Colon (tissue), 2 donors: ENCODE measurements at regions not wholly inside any gene's neighbourhood (a gene's known extent, or its start where the extent isn't known, plus 50 kb on each side); places are given as distances from the start of the nearest gene placed in this dataset.

Experiments used
- FAIRE-seq: peaks from 2 replicates; lab custom pipeline; 2012; peaks lifted over from hg19 to GRCh38; lab: Jason Lieb, UNC
- donor health status: control.
- donor health status: control.

DNA sequence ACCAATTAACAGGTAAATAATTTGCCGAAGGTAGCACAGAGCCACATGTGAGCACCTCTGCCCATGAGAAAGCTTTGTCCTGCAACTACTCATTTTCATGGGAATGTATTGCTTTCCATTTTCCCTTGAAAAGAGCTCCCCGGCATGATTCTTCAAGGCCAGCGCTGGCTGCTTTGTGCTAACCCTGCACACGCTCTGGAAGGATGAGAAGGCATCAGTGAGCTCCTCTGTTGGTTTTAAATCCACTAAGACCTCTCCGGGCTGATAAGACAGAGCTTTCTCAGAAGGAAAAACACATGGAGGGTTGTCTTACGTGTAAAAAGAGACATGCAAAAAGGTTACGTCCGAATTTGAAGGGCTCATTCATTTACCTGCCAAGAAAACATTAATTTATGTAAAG lies 553.9 kb upstream of the MKI67 start:
- FAIRE-seq: no peak

DNA sequence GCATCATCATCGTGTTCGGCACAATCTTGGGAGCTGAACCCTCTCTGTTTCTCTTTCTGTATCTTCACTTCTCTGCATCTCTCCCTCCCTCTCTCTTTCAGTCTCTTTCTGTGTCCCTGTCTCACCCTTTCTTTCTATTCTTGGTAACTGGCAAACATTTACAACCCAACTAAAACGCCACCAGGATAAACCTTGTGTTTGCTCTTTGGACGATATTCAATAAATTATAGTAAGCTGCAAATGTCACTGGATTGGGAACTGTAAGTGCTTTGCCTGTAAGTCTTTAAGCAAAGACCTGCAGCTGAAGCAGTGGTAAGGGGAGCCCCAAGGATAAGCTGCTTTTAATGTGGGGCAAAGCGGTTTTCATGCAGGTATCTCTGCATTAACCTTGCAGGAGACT lies 558.0 kb upstream of the MKI67 start:
- no peak for FAIRE-seq

DNA sequence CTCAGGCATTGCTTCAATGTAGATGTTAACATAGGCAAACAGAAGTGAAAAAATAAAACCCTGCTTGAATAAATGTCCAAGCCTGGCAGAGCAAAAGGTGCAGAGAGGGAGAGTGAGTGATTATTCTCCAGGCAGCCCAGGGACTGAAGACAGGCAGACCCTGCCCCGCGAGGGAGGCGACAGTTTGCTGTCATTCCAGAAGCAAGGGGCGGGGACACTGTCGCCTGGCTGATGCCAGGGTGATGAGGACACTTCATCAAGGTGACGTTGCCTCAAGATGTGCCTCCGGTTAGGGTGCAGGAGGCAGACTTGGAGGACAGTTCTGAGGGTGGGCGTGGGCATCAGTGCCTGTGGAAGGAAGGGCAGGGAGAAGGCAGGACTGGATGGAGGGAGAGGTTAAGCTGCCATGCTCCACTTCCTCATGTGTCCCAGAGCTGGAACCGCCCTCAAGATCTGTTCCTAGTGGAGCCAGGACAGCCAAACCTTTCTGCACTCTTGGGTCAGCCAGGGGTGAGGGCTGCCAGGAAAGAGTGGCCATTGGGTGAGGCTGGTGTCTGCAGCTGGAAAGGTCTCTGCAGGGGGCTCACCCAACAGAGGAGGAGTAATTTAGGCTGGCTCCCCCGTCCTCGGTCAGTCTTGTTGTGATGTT lies 560.5 kb upstream of the MKI67 start:
- no peak for FAIRE-seq

DNA sequence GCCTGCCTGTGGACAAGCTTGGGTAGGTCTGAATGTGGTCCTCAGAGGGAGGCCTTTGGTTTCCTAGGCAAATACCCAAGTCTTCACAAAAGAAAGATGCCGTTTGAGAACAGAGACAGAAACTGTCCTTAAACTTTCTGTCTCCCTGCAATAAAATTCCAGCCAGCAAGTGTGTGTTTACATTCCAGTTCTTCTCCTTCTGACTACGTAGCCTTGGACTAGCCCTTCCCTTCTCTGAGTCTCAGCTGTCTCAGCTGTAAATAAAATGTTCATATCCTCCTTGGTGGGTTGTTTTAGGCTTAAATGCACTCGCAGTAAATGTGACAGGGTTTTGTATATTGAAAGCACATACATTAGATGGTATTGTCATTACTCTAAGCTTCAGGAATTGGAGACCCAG lies 561.2 kb upstream of the MKI67 start:
- no peak for FAIRE-seq

DNA sequence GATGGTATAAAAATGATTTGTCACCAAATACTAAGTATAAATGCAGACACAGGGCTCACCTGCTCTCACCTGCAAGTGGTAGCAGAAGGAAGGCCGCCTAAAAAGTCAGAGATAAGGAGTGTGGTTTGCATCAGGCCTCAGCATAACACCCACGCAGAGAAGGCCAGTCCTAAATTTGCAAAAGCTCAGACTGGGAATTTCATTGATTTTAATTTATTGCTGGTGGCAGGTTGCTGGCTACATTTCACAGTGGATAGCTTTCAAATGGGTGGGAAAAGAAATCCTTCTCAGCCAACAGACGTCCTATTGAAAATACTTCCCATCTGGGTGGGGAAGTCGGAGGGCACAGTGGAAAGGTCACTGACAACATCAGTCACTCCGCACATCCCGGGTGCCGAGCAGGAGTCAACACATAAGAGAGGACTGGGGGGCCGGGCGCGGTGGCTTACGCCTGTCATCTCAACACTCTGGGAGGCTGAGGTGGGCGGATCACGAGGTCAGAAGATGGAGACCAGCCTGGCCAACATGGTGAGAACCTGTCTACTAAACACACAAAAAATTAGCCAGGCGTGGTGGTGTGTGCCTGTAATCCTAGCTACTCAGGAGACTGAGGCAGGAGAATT lies 561.8 kb upstream of the MKI67 start:
- FAIRE-seq: no peak

DNA sequence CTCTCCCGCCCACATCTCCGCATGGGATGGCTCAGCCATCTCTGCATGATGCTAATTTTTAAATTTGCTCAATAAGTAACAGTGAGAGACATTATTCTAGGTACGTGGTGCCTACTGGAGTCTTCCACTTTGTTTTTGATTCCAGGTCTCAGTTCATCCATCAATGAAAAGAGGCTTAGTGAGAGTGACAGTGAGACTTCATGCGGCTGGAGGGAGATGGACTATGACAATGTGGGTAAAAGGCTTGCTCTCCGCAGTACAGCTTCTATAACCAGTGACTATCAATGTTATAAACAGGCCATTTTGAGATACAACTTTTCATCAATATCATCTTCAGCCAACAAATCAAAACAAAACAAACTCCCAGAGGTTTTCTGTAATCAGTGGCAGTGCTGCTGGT lies 563.4 kb upstream of the MKI67 start:
- no peak for FAIRE-seq

DNA sequence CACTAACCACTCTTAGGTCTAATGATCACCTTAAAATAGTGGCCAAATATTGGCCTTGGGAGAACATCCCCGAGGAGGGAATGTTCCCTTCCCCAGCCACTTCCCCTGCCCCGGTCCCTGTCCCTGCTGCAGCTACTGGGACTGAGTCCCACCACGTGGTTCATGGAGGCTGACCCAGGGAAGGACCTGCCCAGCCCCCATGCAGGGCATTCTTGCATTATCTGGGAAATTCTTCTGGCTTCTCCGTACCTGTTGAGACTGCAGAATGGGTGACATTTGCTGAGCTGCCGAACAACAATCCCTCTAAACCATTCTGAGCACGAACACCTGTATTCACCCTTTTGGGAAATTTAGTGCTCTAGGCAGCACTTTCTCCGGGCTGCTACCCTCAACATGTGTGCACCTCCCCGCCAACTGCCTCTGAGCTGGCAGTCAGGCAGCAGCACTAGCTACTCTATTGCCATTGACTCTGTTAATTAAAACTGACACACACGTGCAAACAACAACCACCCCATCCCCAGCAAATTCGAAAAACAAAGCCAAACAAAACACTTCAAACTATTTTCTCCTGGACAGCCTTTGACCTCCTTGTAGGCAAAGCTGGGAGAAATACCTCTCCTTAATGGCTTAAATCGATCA lies 567.4 kb upstream of the MKI67 start:
- FAIRE-seq: no peak

DNA sequence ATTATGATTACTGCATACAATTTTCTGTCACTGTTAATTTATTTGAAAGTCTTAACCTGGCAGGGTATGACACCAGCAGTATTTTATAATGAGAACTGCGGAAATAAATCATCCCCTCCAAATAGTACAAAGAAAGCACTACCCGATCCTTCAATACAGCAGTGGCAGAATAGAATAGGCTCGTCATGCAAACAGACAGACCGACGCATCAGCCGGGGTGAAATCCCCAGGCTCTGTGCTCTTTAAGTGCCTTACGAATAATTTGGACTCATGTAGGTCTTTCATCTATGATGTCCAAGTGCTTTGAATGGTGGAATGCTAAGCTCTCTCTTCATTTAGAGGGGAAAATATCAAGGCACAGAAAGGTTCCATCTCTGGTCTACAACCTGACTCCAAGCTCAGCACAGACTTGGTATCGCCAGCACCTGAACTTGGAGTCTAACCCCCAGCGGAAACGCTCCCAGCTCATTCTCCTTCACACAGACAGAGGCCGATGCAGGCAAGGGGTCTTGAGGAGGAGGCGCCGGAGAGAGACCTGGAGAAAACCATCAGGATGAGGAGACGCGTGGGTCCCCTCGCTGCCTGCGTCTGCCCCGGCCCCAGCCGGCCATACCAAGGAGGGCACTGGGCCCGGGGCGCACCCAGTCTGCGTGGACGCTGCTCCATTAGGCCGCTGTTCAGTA lies 568.1 kb upstream of the MKI67 start:
- no peak for FAIRE-seq

DNA sequence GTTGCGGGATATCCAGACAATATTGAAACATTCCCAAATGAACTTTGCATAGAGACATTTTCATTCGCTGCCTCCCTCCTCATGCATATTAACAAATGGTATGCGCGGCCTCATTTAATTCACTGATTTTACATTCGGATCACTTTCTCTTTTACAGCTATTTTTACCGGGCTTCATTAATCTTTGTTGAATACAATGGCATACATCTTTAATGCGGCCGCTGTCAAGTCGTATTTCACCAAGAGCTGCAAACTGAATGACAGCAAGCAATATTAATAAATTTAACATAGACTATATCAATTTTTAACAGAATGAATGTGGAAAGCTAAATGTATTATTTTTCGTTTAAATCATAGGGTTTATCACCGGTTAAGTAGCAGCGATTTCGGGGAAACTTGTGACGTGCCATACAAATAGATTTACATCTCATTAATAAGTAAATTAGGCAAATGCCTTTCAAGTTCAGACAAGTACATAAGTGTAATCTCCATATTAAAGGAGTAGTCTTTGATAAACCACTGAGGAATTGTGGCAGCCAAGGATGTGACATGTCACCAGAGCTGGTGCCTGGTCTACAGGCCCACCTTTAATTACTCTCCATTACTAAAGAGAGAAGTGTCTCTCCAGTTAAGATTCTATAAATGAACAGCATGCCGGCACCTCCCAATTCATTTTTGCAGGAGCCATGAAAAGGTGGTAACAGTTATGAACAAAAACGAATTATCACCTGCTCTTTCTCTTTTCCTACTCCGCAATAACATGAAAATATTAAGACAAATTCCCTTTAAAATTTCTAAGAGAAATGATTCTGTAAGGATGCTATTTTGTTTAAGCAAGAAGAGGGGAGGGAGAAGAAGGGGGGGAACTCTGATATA lies 568.9 kb upstream of the MKI67 start:
- FAIRE-seq: no peak

DNA sequence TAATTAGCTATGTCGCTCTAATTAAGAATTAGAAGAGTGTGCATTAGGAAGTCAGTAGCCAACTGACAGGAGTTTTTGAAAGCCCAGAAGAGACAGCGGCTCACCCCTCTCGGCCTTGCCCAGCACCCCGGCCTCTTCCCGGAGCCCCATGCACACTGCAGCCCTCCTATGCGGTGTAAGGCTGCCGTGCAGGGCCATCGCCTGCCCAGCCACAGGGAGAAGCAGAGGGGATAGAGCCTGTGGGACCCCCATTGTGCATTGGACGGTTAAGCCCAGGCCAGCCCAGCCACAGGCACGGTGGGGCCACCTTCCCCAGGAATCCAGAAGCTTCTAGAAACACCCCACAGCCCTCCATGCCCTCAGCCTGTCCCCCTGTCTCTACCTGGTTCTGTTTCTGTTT lies 569.7 kb upstream of the MKI67 start:
- no peak for FAIRE-seq

DNA sequence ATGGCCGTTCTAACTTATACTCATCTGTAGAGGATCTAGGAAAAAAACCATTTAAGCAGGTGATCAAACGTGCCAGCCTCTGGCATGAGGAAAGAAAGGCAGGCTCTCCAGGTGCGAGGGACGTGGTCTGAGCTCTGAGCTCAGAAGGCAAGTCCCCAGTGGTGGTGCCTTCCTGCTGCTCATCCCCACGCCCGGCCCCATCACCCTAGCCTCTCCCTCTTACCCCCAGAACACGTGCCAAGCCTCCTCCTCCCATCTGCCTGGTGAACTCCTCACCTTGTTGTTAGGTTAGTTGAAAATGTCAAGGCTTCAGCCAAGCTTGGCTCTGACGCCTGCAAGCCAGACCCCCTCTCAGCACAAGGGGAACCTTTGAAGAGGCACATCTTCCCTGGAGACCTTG lies 571.2 kb upstream of the MKI67 start:
- no peak for FAIRE-seq

DNA sequence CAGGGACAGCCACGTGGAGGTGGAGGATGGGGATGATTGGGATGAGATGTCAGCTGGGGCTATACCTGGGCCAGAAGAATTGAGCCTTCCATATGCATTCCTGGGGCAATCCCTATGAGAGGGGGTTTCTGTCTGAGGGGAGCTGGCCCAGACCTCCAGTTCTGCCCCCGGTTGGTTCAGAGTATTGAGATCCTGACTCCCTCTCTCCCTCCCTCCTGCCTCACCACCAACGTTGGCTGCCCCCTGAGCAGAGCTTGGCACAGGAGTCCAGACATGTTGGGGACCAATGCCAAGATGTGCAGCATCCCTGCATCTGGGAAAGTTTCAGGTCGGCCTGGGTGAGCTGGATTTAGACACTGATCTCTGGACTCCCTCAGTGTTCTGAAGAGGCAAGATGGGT lies 575.2 kb upstream of the MKI67 start:
- no peak for FAIRE-seq

DNA sequence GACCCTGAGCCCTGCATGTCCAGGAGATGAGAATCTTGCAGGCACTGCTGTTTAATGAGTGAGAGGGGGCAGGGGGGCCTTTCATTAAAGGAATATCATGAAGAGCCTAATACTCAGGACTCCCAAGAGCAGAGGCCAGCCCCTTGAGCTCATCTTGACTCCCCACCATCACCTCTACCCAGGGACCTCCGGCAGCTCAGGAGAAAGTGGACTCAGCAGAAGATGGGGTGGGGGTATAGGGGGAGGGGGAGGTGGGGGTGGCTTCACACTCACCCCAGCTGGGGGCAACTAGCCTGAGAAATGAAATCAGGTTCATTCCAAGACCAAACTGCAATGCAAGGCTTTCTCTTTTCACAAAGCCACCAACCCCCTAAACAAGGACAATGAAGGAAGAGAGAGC lies 575.6 kb upstream of the MKI67 start:
- no peak for FAIRE-seq

DNA sequence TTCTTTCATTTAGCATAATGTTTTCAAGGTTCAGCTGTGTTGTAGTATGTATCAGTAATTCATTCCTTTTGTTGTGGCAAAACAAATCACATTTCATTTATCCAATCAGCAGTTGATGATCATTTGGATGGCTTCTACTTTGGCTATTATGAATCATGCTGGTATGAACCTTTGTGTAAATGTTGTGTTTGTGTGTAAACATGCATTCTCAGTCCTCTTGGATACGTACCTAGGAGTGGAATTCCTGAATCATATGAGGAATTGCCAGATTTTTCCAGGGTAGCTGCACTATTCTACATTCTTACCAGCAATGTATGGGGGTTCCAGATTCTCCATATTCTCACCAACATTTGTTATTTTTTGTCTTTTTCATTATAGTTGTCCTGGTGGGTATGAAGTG lies 578.5 kb upstream of the MKI67 start:
- FAIRE-seq: no peak

DNA sequence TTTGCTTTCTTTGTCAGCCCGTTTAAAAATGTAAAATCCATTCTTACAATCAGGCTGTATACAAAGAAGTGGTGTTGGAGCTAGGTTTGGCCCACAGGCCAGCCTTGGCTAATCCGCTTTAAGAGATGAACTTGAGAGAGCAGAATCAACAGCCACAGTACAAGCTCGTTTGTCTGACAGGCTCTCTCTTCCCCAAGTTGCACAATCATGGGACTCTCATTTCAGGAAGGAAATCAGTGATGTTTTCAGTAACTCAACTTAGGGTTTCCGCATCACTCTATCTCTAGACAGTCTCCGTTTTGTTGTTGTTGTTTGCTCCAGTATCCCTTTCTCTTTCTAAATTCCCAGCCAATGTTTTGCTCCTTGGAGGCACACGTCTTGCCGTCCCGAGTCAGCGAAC lies 582.0 kb upstream of the MKI67 start:
- no peak for FAIRE-seq

DNA sequence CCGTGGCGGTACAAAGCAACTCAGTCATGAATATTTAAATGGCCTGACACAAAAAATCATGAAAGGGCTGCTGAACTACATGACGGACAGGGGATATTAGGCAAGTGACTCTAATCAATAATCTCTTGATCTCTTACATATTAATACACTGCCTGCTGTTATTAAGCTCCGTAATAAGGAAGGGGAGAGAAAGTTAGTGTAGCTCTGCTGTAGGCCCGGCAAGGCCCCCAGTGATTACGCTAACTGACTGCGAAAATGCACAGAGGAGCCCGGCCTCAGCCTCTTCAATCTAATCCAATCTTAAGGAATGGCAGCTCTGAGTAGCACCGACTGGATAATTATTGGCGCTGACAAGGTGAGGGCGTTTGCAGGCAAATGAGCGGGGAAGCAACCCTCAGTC lies 583.5 kb upstream of the MKI67 start:
- FAIRE-seq: no peak

DNA sequence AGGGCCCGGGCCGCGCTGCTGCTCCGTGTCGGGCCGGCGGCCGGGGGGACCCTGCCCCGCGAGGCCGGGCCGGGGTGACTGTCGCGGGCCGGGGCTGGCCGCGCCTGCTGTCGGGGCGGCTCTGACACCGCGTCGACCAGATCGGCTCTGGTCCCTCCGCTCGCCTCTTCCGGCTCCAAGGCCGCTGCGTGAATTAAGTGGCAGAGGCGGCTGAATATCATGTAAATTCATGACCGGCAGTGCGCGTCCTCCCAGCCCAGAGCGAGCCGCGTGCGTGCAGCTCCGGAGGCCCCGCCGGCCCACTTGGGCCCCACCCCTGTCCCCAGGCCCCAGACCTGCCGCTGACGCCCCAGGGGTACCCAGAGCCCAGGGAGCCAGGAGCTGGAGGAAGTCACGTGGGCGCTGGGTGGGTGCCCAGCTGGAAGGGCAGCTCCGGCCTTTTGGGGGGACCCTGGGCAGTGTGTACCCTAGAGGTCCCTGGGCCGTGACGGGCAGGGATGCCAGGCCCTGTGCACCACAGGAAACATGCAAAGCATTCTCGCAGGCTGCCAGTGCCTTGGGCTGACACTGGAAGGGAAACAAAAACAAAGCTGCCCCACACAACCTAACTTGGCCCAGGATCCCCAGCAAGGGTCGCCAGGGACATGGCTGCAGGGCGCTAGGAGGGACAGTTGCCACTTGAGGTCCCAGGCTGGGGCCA lies 584.0 kb upstream of the MKI67 start:
- FAIRE-seq: no peak

DNA sequence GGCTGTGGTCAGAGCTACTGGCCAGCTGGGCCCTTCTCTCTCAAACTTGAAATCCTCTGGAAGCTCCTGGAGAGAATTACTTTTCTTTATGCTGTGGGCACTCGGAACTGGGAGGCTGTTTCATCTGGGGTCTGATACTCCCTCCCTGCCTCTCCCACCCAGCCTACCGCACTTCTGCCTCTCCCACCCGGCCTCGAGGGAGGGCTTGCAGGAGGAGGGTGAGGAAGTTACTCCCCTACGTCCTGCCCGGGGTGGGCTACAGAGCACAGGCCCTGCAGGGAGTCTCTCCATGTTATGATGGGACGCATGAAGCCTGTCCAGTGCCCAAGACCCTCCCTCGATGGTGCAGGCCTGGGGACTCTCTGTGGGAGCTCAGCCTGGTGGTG lies 584.6 kb upstream of the MKI67 start:
- no peak for FAIRE-seq

DNA sequence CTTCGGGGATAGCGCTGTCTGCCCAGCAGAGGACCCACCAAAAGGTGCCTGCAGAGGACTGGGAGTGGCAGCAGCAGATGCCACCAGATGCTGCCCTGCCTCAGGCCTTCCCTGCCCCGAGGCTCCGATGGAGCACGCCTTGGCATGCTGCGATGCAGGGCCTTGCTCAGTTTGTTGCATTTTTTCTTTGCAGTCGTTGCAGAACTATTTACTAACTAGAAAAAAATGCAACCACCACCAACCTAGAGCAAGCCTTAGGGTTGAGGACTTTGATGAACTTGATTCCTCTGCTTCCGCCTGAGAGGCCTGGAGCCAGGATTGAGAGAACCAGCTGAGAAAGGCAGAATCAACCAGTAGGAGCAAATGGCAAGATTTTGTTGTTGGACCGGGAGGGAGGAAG lies 585.6 kb upstream of the MKI67 start:
- FAIRE-seq: no peak

DNA sequence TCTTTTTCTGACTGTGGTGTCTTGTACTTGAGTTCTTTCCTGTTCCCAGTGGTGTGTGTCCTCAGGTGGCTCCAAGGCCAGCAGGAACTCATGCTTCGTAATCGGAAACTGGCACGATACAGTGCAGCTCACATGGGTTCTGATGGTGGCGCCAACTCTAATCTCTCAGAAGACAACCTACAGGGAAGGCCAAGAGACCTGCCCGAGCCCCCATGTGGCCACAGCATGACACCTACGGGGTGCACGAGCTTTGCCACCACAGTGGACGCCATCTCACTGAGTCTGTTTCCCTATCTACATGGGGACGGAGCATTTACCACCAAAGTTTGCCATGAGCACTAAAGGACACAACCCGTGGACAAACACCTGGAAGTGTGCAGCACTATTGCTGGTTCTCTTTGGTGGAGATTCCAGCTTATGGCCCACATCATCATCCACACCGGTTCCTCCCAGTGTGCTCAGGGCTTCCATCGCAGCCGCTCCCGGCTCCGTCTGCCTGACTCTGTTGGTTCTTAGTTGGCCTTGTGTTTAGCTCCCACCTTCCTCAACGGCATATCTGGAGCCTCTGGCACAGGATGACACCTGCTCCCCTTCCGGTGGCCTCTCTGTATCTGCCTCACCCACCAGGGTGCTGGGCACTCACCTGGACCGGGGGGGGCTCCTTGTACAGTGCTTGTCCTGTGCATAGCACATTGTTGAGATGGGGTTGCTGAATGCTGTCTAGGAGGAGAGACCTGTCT lies 586.6 kb upstream of the MKI67 start:
- no peak for FAIRE-seq

DNA sequence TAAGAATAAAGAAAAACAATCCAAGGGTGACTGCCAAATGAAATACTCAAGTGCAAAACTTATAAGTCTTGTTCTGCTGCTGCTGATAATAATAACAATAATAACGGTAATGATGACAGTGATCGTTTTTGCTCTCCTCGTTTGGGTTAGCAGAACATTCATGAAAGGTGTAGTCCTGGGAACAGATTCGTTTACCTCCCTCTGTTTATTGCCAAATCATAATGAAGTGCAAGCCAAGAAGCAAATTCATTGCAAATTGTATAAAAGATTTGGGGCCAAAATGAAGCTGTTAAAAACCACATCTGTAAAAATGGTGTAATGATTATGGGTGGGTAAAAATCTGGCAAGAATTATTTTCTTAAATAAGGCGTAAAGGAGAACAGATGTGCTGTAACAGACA lies 587.2 kb upstream of the MKI67 start:
- FAIRE-seq: no peak
